ENCODE measurements at regions not wholly inside any gene's neighbourhood (a gene's known extent, or its start where the extent isn't known, plus 50 kb on each side); places are given as distances from the start of the nearest gene placed in this dataset.
"Not testable (repeated sequence)": the region's sequence is repeated elsewhere in the genome, so short reads cannot be mapped to it uniquely, and the experiment has no call there.

- TF ChIP-seq, protein P1, sequence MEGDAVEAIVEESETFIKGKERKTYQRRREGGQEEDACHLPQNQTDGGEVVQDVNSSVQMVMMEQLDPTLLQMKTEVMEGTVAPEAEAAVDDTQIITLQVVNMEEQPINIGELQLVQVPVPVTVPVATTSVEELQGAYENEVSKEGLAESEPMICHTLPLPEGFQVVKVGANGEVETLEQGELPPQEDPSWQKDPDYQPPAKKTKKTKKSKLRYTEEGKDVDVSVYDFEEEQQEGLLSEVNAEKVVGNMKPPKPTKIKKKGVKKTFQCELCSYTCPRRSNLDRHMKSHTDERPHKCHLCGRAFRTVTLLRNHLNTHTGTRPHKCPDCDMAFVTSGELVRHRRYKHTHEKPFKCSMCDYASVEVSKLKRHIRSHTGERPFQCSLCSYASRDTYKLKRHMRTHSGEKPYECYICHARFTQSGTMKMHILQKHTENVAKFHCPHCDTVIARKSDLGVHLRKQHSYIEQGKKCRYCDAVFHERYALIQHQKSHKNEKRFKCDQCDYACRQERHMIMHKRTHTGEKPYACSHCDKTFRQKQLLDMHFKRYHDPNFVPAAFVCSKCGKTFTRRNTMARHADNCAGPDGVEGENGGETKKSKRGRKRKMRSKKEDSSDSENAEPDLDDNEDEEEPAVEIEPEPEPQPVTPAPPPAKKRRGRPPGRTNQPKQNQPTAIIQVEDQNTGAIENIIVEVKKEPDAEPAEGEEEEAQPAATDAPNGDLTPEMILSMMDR (IDR thresholded peaks at IDR 0.05): no peak
- ATAC-seq (ENCODE audit: low FRiP score) (no peak), DNase-seq (ENCODE audit: low spot score) (no peak)
Observed at GRCh38 chr5:18526792-18527405, 892.6 kb downstream of the TAF11L14 start.

DNA sequence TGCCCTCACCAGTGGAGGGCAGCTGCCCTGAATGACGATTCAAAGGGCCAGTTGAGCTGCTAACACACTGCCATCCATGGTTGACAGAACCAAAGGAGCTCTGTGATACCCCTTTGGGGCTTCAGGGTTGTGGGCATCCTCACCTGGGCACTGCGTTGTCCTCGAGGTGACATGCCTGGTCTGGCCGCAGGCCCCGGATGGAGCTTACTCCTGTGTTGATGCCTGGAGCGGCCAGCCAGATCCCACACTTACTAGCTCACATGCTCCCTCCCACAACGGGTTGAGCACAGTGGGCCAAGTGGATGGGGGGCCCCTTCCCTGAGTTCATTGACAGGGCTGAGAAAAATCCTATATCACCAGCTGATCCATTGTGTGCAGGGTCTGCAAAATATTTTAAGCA, 898.9 kb downstream of the TAF11L14 start:
- TF ChIP-seq, protein P1 (IDR thresholded peaks at IDR 0.05): no peak
- DNase-seq (ENCODE audit: low spot score) (no peak), ATAC-seq (ENCODE audit: low FRiP score) (no peak)

DNA sequence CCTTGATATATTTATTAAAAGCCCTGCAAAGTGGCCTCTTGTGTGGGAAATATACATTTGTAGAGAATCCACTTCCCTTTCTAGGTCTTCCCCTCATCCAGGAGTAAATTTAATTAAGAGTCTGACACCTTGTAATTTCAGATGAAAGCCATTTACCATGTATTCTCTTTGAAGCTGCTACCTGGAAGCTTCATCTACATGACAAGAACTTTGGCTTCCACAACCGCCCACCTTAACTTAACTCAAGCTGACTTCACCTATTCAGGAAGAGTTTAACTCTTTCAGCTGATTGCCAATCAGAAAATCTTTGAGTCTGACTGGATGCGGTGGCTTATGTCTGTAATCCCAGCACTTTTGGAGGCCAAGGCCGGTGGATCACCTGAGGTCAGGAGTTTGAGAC, 899.9 kb downstream of the TAF11L14 start:
- no peak for DNase-seq (ENCODE audit: low spot score)
- ATAC-seq (ENCODE audit: low FRiP score): no peak
- TF ChIP-seq, protein P1 (IDR thresholded peaks at IDR 0.05): no peak

DNA sequence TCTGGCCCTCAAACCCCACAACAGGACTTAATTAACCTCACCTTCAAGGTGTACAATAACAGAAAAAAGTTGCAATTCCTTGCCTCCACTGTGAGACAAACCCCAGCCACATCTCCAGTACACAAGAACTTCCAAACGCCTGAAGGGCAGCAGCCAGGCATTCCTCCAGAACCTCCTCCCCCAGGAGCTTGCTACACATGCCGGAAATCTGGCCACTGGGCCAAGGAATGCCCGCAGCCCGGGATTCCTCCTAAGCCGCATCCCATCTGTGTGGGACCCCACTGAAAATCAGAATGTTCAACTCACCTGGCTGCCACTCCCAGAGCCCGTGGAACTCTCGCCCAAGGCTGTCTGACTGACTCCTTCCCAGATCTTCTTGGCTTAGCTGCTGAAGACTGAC, 901.5 kb downstream of the TAF11L14 start:
- DNase-seq (ENCODE audit: low spot score); ATAC-seq (ENCODE audit: low FRiP score): not testable (repeated sequence)

- ATAC-seq (ENCODE audit: low FRiP score) (no peak), DNase-seq (ENCODE audit: low spot score) (no peak)
- TF ChIP-seq, protein P1 (IDR thresholded peaks at IDR 0.05): no peak
Observed at GRCh38 chr5:18544421-18544820, 910.2 kb downstream of the TAF11L14 start.

DNA sequence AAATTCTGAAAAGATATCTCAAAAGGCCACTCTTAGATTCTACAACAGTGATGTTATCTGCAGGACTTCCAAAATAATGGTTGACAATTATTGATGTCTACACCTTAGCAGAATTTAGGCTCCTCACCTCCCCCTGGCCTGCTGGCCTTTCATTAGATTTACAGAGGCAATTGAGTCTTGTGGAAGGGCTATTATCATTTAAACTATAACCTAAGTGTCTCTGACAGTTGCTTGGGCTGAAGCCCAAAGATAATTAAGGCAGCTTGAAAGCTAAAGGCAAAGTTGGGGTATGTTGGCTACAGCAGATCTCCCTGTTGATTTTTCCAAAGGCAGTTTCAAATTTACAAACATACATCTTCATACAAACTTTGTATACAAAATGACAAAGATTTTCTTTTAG, 912.3 kb downstream of the TAF11L14 start:
- no peak for DNase-seq (ENCODE audit: low spot score)
- TF ChIP-seq, protein P1 (IDR thresholded peaks at IDR 0.05): no peak
- no peak for ATAC-seq (ENCODE audit: low FRiP score)

- DNase-seq (ENCODE audit: low spot score) (no peak), ATAC-seq (ENCODE audit: low FRiP score) (no peak)
- TF ChIP-seq, protein P1 (IDR thresholded peaks at IDR 0.05): no peak
Observed at GRCh38 chr5:18551716-18552115, 917.5 kb downstream of the TAF11L14 start.

Data from omental fat pad (tissue), 3 donors.